Tibial nerve (tissue), 3 donors: ENCODE measurements at regions not wholly inside any gene's neighbourhood (a gene's known extent, or its start where the extent isn't known, plus 50 kb on each side); places are given as distances from the start of the nearest gene placed in this dataset.

ENCODE experiments used
- POLR2A ChIP-seq, 2 donors: fragments of 450-650 bp; IDR thresholded peaks; one replicate each; pipeline ENCODE4 v1.6.1; 2017; ENCODE audit warnings: antibody characterized with exemption in 2 of 2, mild to moderate bottlenecking in 2 of 2, moderate library complexity in 2 of 2
- TF ChIP-seq, protein P1 (sequence below), 5 experiments: fragments of 200-600 bp in 3 of 5; fragments of 450-650 bp in 2 of 5; sonication (generic) in 3 of 5; IDR thresholded peaks; one replicate each; pipeline ENCODE4 v1.5.1; 2016 to 2019; ENCODE audit warnings: antibody characterized with exemption in 5 of 5, mild to moderate bottlenecking in 3 of 5, moderate library complexity in 2 of 5

DNA sequence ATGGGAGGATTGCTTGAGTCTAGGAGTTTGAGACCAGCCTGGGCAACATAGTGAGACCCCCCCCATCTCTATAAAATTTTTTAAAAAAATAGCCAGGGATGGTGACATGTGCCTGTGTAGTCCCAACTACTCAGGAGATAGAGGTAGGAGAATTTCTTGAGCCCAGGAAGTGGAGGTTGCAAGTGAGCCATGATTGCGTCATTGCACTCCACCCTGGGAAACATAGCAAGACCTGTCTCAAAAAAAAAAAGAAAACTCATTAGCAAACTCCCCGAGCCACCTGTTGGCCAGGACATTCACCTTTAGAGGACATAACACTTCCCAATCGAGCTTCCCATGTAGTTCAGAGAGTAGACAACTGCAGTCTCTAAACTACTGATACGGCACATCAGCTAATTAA lies 274.2 kb downstream of the ABCC12 start:
- TF ChIP-seq, protein P1, sequence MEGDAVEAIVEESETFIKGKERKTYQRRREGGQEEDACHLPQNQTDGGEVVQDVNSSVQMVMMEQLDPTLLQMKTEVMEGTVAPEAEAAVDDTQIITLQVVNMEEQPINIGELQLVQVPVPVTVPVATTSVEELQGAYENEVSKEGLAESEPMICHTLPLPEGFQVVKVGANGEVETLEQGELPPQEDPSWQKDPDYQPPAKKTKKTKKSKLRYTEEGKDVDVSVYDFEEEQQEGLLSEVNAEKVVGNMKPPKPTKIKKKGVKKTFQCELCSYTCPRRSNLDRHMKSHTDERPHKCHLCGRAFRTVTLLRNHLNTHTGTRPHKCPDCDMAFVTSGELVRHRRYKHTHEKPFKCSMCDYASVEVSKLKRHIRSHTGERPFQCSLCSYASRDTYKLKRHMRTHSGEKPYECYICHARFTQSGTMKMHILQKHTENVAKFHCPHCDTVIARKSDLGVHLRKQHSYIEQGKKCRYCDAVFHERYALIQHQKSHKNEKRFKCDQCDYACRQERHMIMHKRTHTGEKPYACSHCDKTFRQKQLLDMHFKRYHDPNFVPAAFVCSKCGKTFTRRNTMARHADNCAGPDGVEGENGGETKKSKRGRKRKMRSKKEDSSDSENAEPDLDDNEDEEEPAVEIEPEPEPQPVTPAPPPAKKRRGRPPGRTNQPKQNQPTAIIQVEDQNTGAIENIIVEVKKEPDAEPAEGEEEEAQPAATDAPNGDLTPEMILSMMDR (IDR thresholded peaks at IDR 0.05): no peak
- TF ChIP-seq POLR2A (IDR thresholded peaks at IDR 0.05): no peak
